ENCODE measurements at regions not wholly inside any gene's neighbourhood (a gene's known extent, or its start where the extent isn't known, plus 50 kb on each side); places are given as distances from the start of the nearest gene placed in this dataset.
"Not testable (repeated sequence)": the region's sequence is repeated elsewhere in the genome, so short reads cannot be mapped to it uniquely, and the experiment has no call there.

GRCh38 chr5:26325432-26325831, 713.0 kb downstream of the CDH9 start:
- in situ Hi-C loops (cut with HindIII; ENCODE audit: low pct_unique_long_range_greater_than_20kb, low sequenced_read_pairs); DNase-seq (ENCODE audit: low read depth): not testable (repeated sequence)

DNA sequence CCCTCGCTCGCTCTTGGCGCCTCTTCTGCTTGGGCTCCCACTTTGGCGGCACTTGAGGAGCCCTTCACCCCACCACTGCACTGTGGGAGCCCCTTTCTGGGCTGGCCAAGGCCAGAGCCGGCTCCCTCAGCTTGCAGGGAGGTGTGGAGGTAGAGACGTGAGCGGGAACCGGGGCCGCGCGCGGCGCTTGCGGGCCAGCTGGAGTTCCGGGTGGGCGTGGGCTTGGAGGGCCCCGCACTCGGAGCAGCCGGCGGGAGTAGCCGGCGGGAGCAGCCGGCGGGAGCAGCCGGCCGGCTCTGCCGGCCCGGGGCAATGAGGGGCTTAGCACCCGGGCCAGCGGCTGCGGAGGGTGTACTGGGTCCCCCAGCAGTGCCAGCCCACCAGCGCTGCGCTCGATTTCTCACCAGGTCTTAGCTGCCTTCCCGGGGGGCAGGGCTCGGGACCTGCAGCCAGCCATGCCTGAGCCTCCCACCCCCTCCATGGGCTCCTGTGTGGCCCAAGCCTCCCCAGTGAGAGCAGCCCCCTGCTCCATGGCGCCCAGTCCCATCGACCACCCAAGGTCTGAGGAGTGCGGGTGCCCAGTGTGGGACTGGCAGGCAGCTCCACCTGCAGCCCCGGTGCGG, 714.0 kb downstream of the CDH9 start:
- in situ Hi-C loops (cut with HindIII; ENCODE audit: low pct_unique_long_range_greater_than_20kb, low sequenced_read_pairs); DNase-seq (ENCODE audit: low read depth): not testable (repeated sequence)

- DNase-seq (ENCODE audit: low read depth), result no peak
- in situ Hi-C loops (cut with HindIII; ENCODE audit: low pct_unique_long_range_greater_than_20kb, low sequenced_read_pairs), result no loop called here
These were observed 714.6 kb downstream of the CDH9 start for GRCh38 chr5:26323794-26324193.

DNA sequence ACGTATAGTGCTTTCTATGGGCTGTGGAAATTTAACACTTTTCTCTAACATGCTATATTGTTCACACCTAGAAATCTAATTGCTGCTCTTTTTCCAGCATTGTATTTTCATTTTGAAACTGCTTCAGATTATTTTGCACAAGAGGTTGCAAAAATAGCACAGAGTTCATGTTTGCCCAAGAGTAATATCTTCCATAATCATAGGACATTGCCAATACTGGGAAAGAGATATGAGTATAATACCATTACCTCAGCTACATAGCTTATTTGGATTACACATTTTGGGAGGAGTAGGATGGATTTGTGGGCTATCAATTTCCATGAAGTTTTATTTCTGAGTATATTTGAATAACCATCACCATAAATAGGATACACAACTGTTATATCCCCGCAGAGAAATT, 717.1 kb downstream of the CDH9 start:
- in situ Hi-C loops (cut with HindIII; ENCODE audit: low pct_unique_long_range_greater_than_20kb, low sequenced_read_pairs), result no loop called here
- DNase-seq (ENCODE audit: low read depth), result no peak

- no peak for DNase-seq (ENCODE audit: low read depth)
- in situ Hi-C loops (cut with HindIII; ENCODE audit: low pct_unique_long_range_greater_than_20kb, low sequenced_read_pairs), result no loop called here
These were observed 728.0 kb downstream of the CDH9 start for GRCh38 chr5:26310415-26310814.

DNA sequence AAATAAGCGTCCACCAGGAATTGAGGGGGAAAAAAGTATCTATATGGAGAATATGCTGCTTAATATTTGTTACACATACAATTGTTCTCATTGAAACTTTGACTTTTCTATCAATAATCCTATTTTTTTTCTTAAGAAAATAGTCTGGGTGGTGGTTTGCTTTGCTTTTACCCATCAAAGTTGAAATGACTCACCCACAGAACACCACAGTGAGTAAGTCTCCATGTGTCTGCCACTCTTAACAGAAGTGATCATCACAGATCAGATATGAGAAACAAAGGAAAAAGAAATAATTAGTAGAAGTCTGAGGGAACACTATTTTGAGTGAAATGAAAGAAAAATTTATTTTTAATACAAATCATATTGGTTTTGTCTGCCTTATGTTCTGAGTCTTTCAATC, 742.8 kb downstream of the CDH9 start:
- no peak for DNase-seq (ENCODE audit: low read depth)
- in situ Hi-C loops (cut with HindIII; ENCODE audit: low pct_unique_long_range_greater_than_20kb, low sequenced_read_pairs), result no loop called here

DNA sequence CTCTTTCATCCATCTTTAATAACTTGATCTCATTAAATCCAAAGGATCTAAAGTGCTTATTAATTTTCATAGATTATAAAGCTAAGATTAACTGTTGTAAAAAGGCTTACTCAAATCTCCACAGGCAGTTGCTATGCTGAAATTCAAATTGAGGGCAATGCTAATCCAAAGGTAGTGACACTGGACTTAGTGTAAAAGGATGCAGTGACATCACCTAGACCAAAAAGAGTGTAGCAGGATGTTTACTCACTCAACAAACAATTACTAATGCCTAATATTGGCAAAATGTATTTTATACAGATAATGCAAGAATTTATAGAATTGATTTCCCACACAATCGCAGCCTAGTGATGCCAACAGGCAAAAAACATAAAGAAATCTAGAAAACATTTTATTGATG, 756.2 kb downstream of the CDH9 start:
- DNase-seq (ENCODE audit: low read depth), result no peak
- in situ Hi-C loops (cut with HindIII; ENCODE audit: low pct_unique_long_range_greater_than_20kb, low sequenced_read_pairs), result no loop called here

- DNase-seq (ENCODE audit: low read depth), result no peak
- in situ Hi-C loops (cut with HindIII; ENCODE audit: low pct_unique_long_range_greater_than_20kb, low sequenced_read_pairs), result no loop called here
These were observed 760.3 kb downstream of the CDH9 start for GRCh38 chr5:26278078-26278477.

GRCh38 chr5:26259081-26259480, 779.3 kb downstream of the CDH9 start:
- DNase-seq (ENCODE audit: low read depth), result no peak
- in situ Hi-C loops (cut with HindIII; ENCODE audit: low pct_unique_long_range_greater_than_20kb, low sequenced_read_pairs), result no loop called here

DNA sequence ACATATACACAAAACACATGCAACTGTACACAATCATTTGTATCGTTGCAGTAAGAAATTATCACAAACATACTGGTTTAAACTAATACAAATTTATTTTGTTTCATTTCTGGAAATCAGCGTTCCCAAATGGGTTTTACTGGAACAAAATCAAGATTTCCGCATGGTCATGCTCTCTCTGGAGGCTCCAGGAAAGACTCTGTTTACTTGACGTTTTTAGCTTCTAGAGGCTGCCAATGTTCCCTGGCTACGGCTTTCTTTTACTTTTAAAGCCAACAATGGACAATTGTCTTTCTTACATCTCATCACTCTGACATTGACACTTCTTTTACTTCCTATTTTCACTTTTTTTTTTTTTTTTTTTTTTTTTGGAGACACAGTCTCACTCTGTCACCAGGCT, 793.1 kb downstream of the CDH9 start:
- DNase-seq (ENCODE audit: low read depth), result no peak
- in situ Hi-C loops (cut with HindIII; ENCODE audit: low pct_unique_long_range_greater_than_20kb, low sequenced_read_pairs), result no loop called here

DNA sequence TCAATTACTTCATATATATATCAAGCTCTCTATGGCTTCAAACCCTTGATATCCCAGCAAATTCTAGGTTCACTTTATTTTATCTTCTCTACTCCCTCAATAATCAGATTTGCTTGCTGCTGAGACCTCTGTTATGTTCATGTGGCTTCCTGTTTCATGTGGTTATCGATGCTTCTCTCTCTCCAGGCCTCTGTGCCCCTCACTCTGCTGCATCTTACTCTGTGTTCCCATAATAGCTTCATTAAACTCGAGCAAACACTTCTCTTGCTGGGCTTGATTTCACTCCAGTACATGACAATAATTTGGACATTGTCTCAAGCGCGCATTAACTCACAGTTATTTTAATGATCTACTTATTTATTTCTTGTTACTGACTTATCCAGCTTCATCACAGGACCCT, 798.8 kb downstream of the CDH9 start:
- no peak for DNase-seq (ENCODE audit: low read depth)
- in situ Hi-C loops (cut with HindIII; ENCODE audit: low pct_unique_long_range_greater_than_20kb, low sequenced_read_pairs), result no loop called here

- in situ Hi-C loops (cut with HindIII; ENCODE audit: low pct_unique_long_range_greater_than_20kb, low sequenced_read_pairs), result no loop called here
- DNase-seq (ENCODE audit: low read depth), result no peak
These were observed 800.9 kb downstream of the CDH9 start for GRCh38 chr5:26237489-26237888.

DNA sequence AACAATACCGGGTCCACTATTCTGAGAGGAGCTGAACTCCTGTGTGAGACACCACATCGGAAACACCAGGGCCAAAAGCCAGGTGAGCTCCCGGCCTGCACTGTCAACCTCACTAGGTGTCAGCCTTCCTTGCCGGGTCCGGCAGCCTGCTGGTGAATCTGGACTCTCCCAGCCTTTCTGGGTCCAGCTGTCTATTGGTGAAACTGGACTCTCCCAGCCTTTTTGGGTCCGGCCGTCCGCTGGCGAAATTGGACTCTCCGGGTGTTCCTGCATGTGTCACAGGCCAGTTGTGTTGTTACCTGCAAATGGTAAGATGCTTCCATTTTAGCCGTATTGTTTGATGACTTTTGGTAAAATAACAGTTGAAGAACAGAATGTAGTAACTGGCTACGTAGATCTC, 801.5 kb downstream of the CDH9 start:
- in situ Hi-C loops (cut with HindIII; ENCODE audit: low pct_unique_long_range_greater_than_20kb, low sequenced_read_pairs), result no loop called here
- no peak for DNase-seq (ENCODE audit: low read depth)

DNA sequence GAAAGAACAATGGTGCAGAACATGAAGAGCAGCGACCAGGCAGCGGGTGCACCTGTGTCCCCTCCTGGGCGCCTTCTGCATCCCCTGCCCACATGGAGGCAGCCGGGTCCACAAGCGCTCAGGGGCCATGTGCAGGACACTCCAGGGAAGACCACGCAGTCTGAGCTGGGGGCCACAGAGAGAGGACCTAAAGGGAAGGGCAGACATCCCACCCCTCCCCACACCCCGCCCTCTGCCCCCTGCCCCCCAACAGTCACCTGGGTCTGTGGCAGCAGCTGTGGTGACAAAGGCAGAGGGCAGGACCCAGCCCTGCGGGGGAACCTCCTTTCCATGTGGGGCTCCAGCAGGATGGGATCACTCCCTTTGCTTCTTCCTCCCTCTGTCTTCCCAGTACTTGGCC, 805.7 kb downstream of the CDH9 start:
- in situ Hi-C loops (cut with HindIII; ENCODE audit: low pct_unique_long_range_greater_than_20kb, low sequenced_read_pairs), result no loop called here
- DNase-seq (ENCODE audit: low read depth), result no peak

- no peak for DNase-seq (ENCODE audit: low read depth)
- in situ Hi-C loops (cut with HindIII; ENCODE audit: low pct_unique_long_range_greater_than_20kb, low sequenced_read_pairs), result no loop called here
These were observed 807.1 kb downstream of the CDH9 start for GRCh38 chr5:26231316-26231715.

- no peak for DNase-seq (ENCODE audit: low read depth)
- in situ Hi-C loops (cut with HindIII; ENCODE audit: low pct_unique_long_range_greater_than_20kb, low sequenced_read_pairs), result no loop called here
These were observed 808.5 kb downstream of the CDH9 start for GRCh38 chr5:26229848-26230247.

DNA sequence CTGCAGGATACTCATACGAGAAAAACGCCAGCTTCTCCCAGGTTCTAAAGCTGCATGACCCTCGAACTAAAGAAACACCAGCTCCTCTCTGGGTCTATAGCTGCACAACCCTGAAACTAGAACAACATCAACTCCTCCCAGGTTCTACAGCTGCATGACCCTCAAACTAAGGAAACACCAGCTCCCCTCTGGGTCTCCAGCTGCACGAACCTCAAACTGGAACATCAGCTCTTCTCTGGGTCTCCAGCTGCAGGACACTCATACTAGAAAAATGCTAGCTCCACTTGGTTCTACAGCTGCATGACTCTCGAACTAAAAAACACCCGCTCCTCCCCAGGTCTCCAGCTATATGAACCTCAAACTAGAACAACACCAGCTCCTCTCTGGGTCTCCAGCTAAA, 811.1 kb downstream of the CDH9 start:
- in situ Hi-C loops (cut with HindIII; ENCODE audit: low pct_unique_long_range_greater_than_20kb, low sequenced_read_pairs), result no loop called here

GRCh38 chr5:26205121-26205520, 833.3 kb downstream of the CDH9 start:
- in situ Hi-C loops (cut with HindIII; ENCODE audit: low pct_unique_long_range_greater_than_20kb, low sequenced_read_pairs), result no loop called here
- DNase-seq (ENCODE audit: low read depth), result no peak

More for the DNA sequence above, 811.1 kb downstream of the CDH9 start:
- no peak for DNase-seq (ENCODE audit: low read depth)

DNA sequence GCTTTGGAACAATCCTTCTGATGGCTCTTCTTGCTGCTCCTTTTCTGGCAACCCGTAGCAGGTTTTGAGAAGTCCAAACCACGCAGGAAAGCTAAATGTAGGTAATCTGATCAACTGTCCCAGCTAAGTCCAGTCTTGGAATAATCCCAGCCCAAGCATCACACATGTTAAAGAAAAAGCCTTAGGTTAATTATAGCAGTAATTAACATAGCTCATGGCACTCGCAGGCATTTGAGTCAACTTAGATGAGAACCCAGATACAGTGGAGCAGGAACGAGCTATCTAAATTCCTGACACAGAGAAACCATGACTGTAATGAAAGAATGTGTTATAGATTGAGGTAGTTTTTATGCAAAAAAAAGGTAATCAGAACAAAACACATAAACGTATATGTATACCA, 844.8 kb downstream of the CDH9 start:
- no peak for DNase-seq (ENCODE audit: low read depth)

GRCh38 chr5:26192486-26192885, 845.9 kb downstream of the CDH9 start:
- in situ Hi-C loops (cut with HindIII; ENCODE audit: low pct_unique_long_range_greater_than_20kb, low sequenced_read_pairs), result no loop called here
- DNase-seq (ENCODE audit: low read depth), result no peak

More for the DNA sequence above, 844.8 kb downstream of the CDH9 start:
- in situ Hi-C loops (cut with HindIII; ENCODE audit: low pct_unique_long_range_greater_than_20kb, low sequenced_read_pairs), result no loop called here

GRCh38 chr5:26181582-26181981, 856.8 kb downstream of the CDH9 start:
- in situ Hi-C loops (cut with HindIII; ENCODE audit: low pct_unique_long_range_greater_than_20kb, low sequenced_read_pairs), result no loop called here
- no peak for DNase-seq (ENCODE audit: low read depth)

All from Caki2 (cell line).